ENCODE measurements at regions not wholly inside any gene's neighbourhood (a gene's known extent, or its start where the extent isn't known, plus 50 kb on each side); places are given as distances from the start of the nearest gene placed in this dataset.
"Not testable (repeated sequence)": the region's sequence is repeated elsewhere in the genome, so short reads cannot be mapped to it uniquely, and the experiment has no call there.

DNA sequence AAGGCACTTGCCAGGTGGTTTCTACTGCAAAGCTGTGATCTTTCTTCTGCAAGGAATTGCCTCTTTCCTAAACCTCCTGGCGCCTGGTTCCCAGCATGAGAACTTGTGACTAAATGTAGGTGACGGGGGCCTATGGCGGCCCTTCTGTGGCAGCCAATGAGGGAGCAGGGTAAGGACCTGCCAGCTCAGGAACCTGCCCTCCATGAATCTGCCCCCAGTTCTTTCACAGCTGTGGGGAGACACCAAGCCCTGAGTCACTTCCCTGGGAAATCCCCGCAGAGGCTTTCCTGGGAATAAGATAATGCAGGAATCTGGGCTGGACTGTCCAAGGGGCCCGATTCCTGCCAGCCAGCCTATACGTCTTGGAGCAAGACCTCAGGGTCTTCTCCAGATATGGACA is 56.7 kb upstream of the CTNNA1 start:
- FAIRE-seq, result no peak
- DNase-seq (ENCODE audit: insufficient read length, low spot score), result no peak
- TF ChIP-seq, protein P1, sequence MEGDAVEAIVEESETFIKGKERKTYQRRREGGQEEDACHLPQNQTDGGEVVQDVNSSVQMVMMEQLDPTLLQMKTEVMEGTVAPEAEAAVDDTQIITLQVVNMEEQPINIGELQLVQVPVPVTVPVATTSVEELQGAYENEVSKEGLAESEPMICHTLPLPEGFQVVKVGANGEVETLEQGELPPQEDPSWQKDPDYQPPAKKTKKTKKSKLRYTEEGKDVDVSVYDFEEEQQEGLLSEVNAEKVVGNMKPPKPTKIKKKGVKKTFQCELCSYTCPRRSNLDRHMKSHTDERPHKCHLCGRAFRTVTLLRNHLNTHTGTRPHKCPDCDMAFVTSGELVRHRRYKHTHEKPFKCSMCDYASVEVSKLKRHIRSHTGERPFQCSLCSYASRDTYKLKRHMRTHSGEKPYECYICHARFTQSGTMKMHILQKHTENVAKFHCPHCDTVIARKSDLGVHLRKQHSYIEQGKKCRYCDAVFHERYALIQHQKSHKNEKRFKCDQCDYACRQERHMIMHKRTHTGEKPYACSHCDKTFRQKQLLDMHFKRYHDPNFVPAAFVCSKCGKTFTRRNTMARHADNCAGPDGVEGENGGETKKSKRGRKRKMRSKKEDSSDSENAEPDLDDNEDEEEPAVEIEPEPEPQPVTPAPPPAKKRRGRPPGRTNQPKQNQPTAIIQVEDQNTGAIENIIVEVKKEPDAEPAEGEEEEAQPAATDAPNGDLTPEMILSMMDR (IDR thresholded peaks at IDR 0.05; ENCODE audit: insufficient read depth, missing control alignments), result no peak

DNA sequence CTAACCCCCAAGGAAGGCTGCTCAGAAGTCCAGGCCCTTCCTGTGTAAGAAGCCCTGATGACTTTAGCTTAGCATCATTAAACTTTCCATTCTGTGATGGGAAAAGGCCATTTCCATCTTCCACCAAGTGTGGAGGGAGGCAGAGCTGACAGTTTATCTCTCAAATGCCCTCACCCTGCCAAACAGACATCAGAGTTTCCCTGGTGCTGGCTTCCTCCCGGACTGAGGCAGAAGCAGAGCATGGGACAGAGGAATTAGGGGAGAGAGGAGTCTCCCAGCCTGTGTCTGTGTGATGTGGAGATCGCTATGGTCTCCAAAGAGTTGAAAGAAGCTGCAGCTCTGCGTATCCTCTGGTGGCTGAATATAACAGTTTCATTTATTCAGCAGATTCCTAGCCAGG is 57.4 kb upstream of the CTNNA1 start:
- DNase-seq (ENCODE audit: insufficient read length, low spot score) (no peak), FAIRE-seq (no peak)
- TF ChIP-seq, protein P1 (IDR thresholded peaks at IDR 0.05; ENCODE audit: insufficient read depth, missing control alignments), result no peak

DNA sequence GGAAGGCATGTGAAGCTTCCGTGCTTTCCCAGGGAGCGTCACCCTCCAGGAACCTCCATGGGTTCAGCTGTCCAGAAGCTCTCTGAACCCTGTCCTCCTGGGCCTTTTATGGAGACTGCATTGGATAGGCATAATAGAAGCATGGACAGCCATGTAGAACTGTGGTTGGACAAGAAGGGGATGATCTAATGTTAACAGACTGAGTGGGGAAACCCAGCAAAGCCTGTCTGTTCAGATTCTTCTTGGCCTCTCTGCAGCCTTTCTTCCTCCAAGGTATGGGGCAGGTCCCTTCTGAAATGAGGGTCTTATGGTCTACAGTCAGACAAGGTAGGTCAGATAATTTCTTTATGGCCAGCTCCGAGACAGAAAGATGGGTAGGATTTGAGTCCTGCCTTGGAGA is 59.1 kb upstream of the CTNNA1 start:
- no peak for DNase-seq (ENCODE audit: insufficient read length, low spot score)
- TF ChIP-seq, protein P1 (IDR thresholded peaks at IDR 0.05; ENCODE audit: insufficient read depth, missing control alignments), result no peak
- no peak for FAIRE-seq

DNA sequence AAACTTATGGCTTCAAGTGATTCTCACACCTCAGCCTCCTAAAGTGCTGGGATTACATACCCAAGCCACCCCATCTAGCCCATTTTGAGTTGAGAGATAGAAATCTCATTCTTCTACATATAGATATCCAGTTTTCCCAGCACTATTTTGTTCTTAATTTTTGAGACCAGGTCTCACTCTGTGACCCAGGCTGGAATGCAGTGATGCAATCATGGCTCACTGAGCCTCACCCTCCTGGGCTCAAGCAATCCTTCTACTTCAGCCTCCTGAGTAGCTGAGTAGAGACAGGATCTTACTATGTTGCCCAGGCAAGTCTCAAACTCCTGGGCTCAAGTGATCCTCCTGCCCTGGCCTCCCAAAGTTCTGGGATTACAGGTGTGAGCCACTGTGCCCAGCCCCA is 60.9 kb upstream of the CTNNA1 start:
- no peak for FAIRE-seq
- TF ChIP-seq, protein P1 (IDR thresholded peaks at IDR 0.05; ENCODE audit: insufficient read depth, missing control alignments), result no peak
- DNase-seq (ENCODE audit: insufficient read length, low spot score), result no peak

DNA sequence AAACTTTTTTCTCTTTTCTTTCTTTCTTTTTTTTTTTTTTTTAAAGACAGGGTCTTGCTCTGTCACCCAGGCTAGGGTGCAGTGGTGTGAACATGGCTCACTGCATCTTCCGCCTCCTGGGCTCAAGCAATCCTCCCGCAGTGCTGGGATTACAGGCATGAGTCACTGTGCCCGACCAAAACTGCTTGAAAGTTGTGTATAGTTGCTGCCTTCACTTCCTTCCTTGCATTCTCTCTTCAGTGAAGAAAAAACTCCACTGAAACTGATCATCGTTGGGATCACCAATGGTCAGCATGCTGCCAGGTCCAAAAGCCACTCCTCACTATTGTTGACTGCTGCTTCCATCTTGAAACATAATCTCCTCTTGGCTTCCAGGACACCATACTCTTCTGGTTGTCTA is 66.6 kb upstream of the CTNNA1 start:
- FAIRE-seq (no peak), DNase-seq (ENCODE audit: insufficient read length, low spot score) (no peak)
- TF ChIP-seq, protein P1 (IDR thresholded peaks at IDR 0.05; ENCODE audit: insufficient read depth, missing control alignments), result no peak

DNA sequence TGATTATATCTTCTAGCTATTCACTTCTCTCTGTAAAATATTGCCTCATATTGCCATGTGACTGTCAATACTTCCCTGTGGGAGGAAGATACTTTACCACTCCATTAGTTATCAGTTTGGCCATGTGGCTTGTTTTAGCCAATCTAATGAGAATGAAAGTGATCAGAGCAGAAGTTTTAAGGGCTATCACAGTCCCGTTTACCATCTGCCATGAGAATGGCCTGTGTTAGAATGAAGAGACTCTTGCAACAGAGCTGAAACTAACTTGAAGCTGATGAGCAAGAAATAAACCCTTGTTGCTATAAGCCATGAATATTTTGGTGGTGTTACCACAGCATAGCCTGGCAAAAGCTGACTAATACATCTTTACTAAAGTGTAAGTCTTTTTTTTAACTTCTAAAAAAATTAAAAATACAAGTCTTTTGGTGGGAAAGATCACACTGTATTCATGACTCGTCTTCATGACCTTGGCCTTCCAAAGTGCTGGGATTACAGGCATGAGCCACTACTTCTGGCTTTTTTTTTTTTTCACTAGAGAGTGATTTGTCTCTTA is 68.0 kb upstream of the CTNNA1 start:
- no peak for DNase-seq (ENCODE audit: insufficient read length, low spot score)
- TF ChIP-seq, protein P1 (IDR thresholded peaks at IDR 0.05; ENCODE audit: insufficient read depth, missing control alignments), result no peak

DNA sequence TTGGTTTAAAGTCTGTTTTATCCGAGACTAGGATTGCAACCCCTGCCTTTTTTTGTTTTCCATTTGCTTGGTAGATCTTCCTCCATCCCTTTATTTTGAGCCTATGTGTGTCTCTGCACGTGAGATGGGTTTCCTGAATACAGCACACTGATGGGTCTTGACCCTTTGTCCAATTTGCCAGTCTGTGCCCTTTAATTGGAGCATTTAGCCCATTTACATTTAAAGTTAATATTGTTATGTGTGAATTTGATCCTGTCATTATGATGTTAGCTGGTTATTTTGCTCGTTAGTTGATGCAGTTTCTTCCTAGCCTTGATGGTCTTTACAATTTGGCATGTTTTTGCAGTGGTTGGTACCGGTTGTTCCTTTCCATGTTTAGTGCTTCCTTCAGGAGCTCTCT is 70.8 kb upstream of the CTNNA1 start:
- not testable (repeated sequence) for FAIRE-seq; DNase-seq (ENCODE audit: insufficient read length, low spot score)

More for the DNA sequence above, 68.0 kb upstream of the CTNNA1 start:
- FAIRE-seq, result no peak

DNA sequence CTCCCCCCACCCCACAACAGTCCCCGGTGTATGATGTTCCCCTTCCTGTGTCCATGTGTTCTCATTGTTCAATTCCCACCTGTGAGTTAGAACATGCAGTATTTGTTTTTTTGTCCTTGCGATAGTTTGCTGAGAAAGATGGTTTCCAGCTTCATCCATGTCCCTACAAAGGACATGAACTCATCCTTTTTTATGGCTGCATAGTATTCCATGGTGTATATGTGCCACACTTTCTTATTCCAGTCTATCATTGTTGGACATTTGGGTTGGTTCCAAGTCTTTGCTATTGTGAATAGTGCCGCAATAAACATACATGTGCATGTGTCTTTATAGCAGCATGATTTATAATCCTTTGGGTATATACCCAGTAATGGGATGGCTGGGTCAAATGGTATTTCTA is 74.4 kb upstream of the CTNNA1 start:
- not testable (repeated sequence) for FAIRE-seq; DNase-seq (ENCODE audit: insufficient read length, low spot score)

All from D721Med (cell line).